Skin of body (tissue), 1 donor: ENCODE measurements at regions not wholly inside any gene's neighbourhood (a gene's known extent, or its start where the extent isn't known, plus 50 kb on each side); places are given as distances from the start of the nearest gene placed in this dataset.
"Not testable (repeated sequence)": the region's sequence is repeated elsewhere in the genome, so short reads cannot be mapped to it uniquely, and the experiment has no call there.

Source experiments
- DNase-seq: peaks from one replicate; lab custom pipeline; 2025; lab: John Stamatoyannopoulos, UW

- no peak for DNase-seq
Observed at GRCh38 chr13:56166864-56167263, 973.9 kb upstream of the PRR20A start.

- DNase-seq: no peak
Observed at GRCh38 chr13:56168581-56168980, 972.1 kb upstream of the PRR20A start.

GRCh38 chr13:56173346-56173745, 967.4 kb upstream of the PRR20A start:
- no peak for DNase-seq

GRCh38 chr13:56182598-56182997, 958.1 kb upstream of the PRR20A start:
- no peak for DNase-seq

- DNase-seq: no peak
Observed at GRCh38 chr13:56187331-56187730, 953.4 kb upstream of the PRR20A start.

GRCh38 chr13:56188582-56188981, 952.1 kb upstream of the PRR20A start:
- not testable (repeated sequence) for DNase-seq

- DNase-seq: no peak
Observed at GRCh38 chr13:56189439-56189838, 951.3 kb upstream of the PRR20A start.

GRCh38 chr13:56189978-56190377, 950.7 kb upstream of the PRR20A start:
- no peak for DNase-seq

GRCh38 chr13:56198350-56198749, 942.4 kb upstream of the PRR20A start:
- DNase-seq: no peak

- DNase-seq: no peak
Observed at GRCh38 chr13:56201834-56202233, 938.9 kb upstream of the PRR20A start.

GRCh38 chr13:56216221-56216620, 924.5 kb upstream of the PRR20A start:
- no peak for DNase-seq

- no peak for DNase-seq
Observed at GRCh38 chr13:56247692-56248091, 893.0 kb upstream of the PRR20A start.

GRCh38 chr13:56271686-56272085, 869.0 kb upstream of the PRR20A start:
- DNase-seq: no peak

- no peak for DNase-seq
Observed at GRCh38 chr13:56283262-56283828, 857.4 kb upstream of the PRR20A start.

GRCh38 chr13:56299650-56300049, 841.1 kb upstream of the PRR20A start:
- DNase-seq: no peak

GRCh38 chr13:56314765-56315164, 826.0 kb upstream of the PRR20A start:
- DNase-seq: no peak

- no peak for DNase-seq
Observed at GRCh38 chr13:56317841-56318240, 822.9 kb upstream of the PRR20A start.

- DNase-seq: no peak
Observed at GRCh38 chr13:56332671-56333070, 808.0 kb upstream of the PRR20A start.

GRCh38 chr13:56335775-56336174, 804.9 kb upstream of the PRR20A start:
- DNase-seq: no peak

GRCh38 chr13:56338421-56338820, 802.3 kb upstream of the PRR20A start:
- no peak for DNase-seq

GRCh38 chr13:56347014-56347413, 793.7 kb upstream of the PRR20A start:
- DNase-seq: no peak

- no peak for DNase-seq
Observed at GRCh38 chr13:56349866-56350265, 790.9 kb upstream of the PRR20A start.

- no peak for DNase-seq
Observed at GRCh38 chr13:56351041-56351440, 789.7 kb upstream of the PRR20A start.

GRCh38 chr13:56352361-56352760, 788.4 kb upstream of the PRR20A start:
- DNase-seq: no peak
